Mesenteric fat pad (tissue), 1 donor: ENCODE measurements at regions not wholly inside any gene's neighbourhood (a gene's known extent, or its start where the extent isn't known, plus 50 kb on each side); places are given as distances from the start of the nearest gene placed in this dataset.
"Not testable (repeated sequence)": the region's sequence is repeated elsewhere in the genome, so short reads cannot be mapped to it uniquely, and the experiment has no call there.

Experiments used
- DNase-seq: peaks from one replicate; pipeline ENCODE4 v3.0.0-alpha.2; 2020; ENCODE audit warnings: low spot score
- donor health status: DM: yes; HTN: yes; CAD: no.

DNA sequence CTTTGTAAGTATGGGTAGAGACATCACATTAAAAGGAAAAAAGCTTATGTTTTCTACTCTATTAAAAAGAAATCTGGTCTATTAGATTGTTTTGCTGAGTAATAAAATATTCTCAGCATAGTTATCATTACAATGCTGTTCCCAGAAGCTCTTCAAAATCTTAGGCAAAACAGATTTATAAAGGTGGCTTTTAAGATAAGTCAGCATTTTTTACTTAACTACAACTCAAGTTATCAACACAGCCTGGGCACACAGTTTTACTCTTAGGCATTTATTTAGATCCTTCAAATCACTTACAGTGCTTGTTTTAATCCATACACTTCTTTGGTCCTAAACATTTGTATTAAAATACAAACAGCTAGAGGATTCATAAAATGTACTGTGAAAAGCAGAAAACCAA lies 534.8 kb upstream of the NCAM2 start:
- DNase-seq: no peak

DNA sequence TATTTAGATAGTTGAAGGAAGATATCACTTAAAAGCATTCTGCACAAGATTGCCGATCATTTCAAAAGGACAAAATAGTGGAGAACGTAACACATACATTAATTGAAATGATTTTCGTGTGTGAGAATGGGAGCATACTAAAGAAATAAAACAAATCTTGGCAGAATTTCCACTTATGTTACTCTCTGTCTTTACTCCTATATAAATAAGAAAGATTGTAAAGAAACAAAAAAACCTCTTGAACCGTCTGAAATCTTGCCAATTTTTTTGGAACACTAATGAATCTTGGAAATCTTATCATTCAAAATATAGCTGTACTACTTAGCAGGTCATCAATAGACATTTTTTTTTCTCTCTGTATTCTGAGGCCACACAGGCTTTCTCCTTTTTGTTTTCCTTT lies 528.8 kb upstream of the NCAM2 start:
- DNase-seq: no peak

DNA sequence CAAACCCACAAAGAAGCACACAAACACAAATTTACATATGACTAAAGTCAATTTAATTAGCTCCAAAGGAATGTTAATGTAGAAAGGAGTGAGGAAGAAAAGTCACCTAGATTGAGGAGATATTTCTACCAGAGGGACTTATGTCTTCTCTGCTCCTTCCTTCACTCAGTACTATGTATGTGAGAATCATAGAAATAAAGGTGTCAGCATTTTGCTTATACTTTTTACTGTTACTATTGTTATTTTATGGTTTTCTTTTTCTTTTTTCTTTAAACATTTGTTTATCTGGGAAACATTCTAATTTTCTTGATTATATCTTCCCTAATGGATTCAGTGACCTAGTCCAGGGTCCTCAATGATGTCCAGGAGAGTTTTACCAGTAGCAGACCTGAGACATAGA lies 511.9 kb upstream of the NCAM2 start:
- DNase-seq: no peak

DNA sequence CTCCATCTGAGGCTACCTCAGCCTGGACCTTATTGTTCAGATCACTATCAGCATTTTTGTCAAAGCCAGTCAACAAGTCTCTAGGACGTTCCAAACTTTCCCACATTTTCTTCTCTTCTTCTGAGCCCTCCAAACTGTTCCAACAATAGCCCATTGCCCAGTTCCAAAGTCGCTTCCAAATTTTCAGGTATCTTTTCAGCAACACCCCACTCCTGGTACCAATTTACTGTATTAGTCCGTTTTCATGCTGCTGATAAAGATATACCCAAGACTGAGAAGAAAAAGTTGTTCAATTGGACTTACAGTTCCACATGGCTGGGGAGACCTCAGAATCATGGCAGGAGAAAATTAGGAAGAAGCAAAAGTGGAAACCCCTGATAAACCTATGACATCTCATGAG lies 495.3 kb upstream of the NCAM2 start:
- DNase-seq: not testable (repeated sequence)

DNA sequence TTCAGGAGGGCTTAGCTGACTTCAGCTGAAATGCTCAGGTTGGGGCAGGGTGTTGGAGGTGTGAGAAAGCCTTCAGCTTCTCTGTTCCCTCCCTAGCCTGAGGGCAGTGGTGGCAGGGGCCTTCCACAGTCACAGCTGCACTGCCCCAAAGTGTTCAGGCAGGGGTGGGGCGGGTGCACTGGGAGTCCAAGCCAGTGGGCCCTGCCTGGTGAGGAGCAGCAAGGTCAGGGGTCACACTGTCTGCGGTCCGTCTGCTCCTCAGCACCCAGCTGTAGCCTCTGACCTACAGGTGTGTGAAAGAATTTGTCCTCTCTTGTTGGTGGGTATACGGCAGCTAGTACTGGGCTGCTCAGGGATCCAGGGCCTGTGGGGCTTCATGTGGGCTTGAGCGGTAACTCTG lies 490.4 kb upstream of the NCAM2 start:
- DNase-seq: no peak

DNA sequence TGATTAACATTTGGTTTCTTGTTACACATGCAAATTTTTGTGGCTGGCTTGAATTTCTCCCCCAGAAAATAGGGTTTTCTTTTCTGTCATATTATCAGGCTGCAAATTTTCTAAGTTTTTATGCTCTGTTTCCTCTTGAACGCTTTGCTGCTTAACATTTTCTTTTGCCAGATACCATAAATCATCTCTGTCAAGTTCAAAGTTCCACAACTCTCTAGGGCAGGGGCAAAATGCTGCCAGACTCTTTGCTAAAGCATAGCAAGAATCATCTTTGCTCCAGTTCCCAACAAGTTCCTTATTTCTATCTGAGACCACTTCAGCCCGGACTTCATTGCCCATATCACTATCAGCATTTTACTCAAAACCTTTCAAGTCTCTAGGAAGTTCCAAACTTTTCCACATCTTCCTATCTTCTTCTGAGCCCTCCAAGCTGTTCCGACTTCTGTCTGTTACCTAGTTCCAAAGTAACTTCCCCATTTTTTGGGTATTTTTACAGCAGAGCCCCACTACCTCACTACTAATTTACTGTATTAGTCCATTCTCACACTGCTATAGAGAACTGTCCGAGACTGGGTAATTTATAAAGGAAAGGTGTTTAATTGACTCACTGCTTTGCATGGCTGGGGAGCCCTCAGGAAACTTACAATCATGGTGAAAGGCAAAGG lies 486.9 kb upstream of the NCAM2 start:
- no peak for DNase-seq

DNA sequence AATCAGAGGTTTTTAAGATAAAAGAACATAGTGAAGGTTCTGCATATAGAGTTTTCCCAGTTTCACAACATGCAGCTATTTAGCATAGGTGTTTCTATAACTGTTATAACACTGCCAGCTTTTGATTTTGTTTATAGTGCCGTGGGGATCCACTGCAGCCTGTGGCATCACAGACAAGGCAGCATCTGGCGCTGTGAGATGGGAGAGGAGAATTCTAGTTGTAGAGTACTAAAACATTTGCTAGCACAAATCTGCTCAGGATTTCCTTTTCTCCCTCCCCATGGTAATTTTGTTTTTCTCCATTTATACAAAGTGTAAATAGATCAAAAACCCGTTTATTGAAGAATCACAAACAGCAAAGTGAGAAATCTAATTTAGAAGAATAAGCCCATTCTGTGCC lies 482.8 kb upstream of the NCAM2 start:
- no peak for DNase-seq

DNA sequence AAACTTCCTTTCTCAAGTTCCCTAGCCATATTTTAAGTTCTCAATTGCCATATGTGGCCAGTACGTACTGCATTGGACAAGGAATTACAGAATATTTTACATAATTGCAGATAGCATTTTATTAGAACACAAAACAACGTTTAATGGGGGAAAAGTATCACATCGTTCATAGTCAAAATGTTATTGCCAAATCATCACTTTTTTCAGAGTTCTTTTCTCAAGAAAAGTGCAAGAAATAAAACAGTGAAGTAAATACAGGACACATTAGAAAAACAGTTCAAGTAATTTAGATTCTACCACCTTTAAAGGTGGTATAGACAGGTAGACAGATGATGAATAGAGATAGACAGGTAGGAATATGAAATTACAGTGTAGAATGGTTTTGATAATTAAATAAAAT lies 479.1 kb upstream of the NCAM2 start:
- DNase-seq: no peak

DNA sequence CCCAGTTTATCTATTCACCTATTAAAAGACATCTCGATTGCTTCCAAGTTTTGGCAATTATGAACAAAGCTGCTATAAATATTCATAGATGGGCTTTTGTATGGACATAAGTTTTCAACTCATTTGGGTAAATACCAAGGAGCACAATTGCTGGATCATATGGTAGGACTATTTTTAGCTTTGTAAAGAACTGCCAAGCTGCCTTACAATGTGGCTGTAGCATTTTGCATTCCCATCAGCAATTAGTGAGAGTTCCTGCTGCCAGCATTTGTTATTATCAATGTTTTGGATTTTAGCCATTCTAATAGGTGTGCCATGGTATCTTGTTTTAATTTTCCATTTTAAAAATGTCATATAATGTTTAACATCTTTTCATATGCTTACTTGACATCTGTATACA lies 475.6 kb upstream of the NCAM2 start:
- no peak for DNase-seq

DNA sequence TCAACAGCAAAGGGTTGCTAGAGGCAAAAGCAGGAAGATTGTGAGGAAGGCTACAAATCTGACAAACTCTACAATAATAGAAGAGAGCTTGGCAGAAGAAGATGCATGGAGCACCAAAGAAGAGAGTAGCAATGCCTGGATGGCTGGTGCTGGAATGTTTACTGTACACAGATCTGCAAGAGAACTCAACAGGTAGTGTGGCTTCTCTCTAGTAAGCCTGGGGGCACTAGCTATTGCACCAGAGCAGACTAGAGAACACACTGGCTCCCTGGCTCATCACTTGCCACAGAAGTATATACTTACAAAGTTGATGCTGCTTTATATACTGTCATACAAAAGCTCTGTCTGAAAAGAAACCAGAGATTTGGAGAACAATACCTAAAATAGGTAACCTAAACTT lies 475.0 kb upstream of the NCAM2 start:
- DNase-seq: no peak

DNA sequence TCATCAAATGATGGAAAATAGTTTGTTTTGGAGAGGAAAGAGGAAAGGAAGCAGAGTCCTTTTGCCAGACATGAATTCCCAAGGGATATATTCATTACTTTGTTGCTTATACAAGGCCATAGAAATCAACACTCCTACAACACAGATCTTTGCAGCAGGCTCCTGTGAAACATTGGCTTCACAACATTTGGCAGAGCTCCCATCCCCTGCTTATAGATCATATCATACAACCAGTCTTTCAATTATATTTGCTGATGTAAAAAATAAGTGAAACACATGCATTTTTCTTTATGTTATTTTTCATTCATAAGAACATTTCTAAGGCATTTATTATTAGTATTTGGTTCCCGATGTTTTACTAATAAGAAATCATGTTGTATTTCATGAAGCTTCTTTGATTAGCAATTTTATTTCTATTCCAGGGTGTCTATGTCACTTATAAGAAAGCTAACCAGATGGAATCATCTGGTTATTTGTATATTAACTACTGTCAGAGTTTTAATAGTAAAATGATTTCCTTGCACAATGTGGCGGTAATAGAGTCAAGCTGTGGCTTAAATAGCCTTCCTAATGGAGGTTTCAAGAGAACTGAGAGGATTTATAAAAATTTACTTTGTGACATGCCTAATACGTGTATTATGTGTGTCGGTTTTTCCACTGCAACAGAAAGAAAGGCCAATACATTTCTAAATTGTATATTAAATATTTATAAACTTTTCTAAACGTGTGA lies 470.3 kb upstream of the NCAM2 start:
- no peak for DNase-seq

DNA sequence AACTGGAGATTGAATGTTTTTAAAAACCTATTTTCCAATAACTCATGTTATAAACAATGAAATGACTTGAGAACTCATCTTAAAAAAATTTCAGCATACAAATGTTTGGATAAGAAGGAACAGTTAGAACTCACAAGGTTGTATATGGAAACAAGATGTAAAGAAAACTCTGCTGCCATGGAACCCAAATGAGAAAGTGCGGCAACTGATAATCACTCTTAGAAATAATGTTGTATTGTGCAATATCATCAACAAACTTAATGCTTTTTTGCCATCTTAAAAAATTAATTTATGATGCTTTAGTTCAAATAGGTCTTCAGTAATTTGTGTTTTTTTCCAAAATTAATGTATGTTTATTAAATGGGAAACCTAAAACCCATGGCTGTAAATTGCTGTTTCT lies 461.1 kb upstream of the NCAM2 start:
- DNase-seq: no peak

DNA sequence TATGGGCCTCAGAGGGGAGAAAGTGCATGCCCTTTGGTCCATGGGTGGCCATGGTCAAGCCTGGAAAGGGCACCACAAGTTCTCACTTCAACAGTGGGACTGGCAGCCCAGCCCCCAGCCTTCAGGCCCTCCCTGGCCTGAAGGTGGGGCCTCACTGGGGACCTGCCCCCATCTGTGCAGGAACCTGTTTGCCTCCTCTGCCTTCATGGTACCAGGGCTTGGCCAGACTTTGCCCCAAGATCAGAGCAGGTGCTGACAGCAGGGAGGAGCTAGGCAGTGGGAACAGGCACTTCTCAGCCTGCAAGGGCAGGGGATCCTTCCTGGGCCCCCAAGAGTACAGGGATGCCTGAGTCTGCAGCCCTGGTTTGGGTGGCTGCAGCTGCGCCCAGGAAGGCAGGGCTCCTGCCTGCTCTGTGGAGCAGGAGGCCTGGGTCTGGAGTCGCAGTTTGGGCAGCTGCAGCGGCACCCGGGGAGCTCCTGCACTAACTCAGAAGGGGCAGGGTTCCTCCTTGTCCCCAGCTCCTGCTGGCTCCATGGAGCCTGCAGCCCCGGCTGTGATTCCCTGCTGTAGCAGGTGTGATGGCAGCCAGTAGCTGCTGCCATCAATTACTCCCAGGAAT lies 460.1 kb upstream of the NCAM2 start:
- DNase-seq: no peak

DNA sequence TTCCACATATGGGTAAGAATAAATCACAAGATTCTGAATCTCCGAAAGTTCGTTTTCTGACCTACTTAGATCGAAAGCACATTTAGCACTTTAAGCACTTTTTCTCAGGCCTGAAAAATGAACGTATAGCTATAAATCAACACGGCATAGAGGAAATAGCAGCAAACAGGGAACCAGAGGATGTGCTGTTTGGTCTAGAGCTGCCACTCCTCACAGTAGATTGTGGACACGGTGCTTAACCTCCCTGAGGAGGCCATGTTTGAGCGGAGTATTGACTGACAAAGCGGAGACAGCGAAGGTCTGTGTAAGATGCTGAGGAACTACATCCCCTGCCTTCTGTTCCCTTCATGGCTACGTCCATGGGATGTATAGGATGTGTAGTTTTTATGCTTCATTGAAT lies 452.8 kb upstream of the NCAM2 start:
- no peak for DNase-seq

DNA sequence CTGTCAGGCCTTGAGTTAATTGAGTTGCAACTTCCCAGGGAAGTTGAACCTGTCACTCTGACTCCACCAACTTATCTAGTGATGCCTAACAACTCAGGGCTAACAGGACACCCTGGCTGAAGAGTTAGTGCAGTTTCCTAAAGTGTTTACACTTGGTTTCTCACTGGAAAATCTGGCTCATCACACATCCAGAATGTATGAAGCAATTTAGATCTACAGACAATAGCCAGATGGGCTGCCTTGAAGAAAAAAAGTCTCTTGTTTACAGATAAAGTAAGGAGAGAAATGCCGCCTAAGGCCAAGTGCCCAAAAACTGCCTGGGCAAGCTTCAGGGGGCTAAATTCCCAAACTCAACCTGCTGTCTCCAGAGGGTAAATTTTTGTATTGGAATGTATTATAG lies 446.3 kb upstream of the NCAM2 start:
- no peak for DNase-seq

DNA sequence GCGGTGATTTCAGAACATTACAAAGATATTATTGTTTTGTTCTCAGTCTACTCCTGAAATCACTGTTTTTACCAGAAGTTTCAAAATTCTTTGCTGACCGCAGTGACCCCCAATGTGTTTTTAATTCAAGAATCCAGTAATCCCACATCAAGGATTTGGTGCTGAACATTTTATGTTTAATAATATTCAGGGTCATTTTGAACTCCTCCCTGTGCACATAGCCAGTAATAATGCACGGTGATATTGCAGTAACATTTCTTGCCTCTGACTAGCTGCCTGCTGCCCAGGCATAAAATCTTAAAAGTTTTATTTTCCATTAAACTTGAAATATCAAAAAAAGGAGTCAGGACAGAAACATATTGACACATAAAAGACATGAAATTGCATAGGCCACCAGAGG lies 443.4 kb upstream of the NCAM2 start:
- DNase-seq: no peak

DNA sequence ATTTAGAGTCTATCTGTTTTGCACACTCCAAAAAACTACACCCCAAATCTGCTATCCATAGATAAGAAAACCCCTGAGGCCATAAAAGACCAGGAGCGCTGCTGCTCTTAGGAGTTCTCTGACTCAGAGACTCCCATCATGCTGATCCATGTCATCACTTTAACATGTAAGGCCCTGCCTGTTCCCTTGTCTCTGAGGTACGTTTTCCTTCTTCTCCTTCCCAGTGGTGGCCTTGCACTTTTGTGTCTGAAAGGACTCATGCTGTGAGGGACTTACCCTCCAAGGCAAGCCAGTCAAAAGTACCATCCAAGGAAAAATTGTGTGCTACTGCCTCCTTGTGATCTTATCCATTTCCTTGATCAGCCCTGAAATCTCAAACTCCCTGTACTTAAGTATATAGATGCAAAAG lies 427.4 kb upstream of the NCAM2 start:
- no peak for DNase-seq

DNA sequence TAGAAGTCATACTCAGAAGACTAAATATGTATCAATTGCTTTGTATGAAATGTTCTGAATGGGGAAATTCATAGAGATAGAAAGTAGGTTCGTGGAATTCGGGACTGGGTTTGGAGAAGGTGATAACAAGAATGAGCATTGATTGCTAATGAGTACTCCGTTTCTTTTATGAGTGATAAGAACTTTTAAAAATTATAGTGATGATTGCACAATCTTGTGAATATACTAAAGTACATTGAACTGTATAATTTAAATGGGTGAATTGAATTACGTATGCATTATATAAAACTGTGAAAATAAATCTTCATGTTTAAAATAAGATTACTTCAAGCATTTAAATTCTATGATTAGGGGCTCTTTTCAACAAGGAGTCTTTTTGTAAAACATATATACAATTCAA lies 425.6 kb upstream of the NCAM2 start:
- no peak for DNase-seq

DNA sequence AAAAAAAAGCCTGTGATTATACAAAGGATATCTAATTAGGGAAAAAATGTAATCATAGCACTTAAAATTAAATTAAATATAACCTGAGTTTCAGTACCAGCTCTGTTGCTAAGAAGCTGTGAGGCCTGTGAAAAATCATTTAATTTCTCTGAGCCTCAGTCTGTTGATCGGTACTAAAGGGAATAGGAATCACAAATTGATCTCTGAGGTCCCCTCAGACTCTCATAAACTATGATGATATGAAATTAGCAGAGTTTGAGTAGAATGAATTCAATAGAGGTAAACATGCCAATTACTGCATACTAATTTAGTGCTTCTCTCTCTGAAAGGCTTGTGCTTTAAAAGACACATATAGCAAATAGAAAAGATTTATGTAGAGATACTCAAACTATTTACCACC lies 416.8 kb upstream of the NCAM2 start:
- DNase-seq: no peak

DNA sequence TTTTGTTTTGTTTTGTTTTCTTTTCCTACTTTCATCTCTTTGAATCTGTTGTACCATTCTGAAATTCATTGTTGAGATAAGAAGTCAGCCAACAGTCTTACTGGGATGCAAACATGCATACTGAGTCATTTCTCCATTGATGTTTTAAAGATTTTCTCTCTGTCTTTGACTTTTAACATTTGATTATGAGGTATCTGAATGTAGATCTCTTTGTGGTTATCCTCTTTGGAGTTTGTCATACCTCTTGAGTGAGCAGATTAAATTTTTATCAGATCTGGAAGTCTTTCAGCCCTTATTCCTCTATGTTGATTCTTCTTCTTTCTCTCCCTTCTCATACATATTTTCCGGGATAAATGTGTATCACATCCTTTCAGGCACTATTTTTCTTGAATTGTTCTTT lies 406.9 kb upstream of the NCAM2 start:
- no peak for DNase-seq

DNA sequence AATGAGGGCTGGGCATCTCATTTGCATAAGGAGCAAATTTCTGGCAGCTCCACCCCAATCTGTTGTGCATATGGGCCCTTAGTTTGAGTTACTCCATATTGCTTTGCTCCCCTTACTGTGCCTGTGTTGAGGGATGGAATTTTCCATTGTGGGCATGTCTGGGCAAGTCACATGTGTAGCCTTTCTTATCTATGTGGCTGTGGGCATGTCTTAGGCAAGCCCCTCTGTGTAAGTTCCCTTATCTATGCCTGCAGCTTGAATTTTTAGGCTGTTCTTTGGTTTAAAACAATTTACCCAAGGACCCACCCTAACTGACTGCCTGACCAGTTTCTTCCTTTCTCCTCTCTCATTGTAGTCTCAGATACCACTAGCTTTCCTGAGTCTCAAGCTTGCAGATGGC lies 405.7 kb upstream of the NCAM2 start:
- DNase-seq: no peak

DNA sequence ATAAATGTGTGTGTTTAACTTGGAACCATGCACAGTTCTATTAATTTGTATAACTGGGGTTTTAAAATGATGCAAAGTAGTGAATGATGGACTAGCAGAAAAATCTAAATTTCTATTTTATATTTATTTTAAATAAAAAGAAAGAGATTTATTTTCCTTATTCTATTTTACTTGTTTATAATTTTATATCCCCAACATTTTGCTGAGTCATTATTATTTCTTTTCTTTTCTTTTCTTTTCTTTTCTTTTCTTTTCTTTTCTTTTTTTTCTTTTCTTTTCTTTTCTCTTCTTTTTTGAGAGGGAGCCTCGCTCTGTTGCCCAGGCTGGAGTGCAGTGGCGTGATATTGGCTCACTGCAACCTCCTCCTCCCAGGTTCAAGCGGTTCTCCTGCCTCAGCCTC lies 395.0 kb upstream of the NCAM2 start:
- no peak for DNase-seq

DNA sequence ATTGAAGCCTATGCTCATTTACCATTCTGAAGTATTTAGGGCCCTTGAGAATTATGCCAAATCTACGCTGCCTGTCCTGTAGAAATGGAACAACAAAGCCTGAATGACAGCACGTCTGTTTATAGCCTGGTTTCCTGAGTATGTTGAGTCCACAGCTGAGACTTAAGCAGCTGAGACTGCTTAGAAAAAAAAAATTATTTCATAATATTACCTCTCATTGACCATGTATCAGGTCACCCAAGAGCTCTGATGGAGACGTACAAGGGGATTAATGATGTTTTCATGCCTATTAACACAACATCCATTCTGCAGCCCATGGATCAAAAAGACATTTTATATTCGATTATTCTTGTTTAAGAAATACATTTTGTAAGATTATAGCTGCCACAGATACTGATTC lies 387.2 kb upstream of the NCAM2 start:
- DNase-seq: no peak
